NT2/D1 (cell line): ENCODE measurements at regions not wholly inside any gene's neighbourhood (a gene's known extent, or its start where the extent isn't known, plus 50 kb on each side); places are given as distances from the start of the nearest gene placed in this dataset.

Experiments used
- SUZ12 ChIP-seq: IDR thresholded peaks from 2 replicates; pipeline ENCODE4 v1.6.1; 2011; ENCODE audit not compliant: insufficient read length, insufficient read depth; ENCODE audit errors: extremely low read depth
- YY1 ChIP-seq: IDR thresholded peaks from 2 replicates; pipeline ENCODE4 v1.6.1; 2011; ENCODE audit not compliant: insufficient read length, insufficient read depth
- ZNF274 ChIP-seq: IDR thresholded peaks from 2 replicates; pipeline ENCODE4 v1.6.1; 2011; ENCODE audit warnings: mild to moderate bottlenecking, low read depth, low read length

DNA sequence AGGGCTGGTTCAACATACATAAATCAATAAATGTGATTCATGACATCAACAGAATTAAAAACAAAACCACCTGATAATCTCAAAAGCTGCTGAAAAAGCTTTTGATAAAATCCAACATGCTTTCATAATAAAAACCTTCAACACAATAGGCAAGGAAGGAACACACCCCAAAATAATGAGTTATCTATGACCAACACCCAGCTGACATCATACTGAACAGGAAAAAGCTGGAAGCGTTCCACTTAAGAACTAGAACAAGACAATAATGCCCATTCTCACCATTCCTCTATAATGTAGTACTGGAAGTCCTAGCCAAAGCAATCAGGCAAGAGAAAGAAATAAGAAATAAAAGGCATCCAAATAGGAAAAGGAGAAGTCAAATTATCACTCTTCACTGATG lies 116.2 kb upstream of the FREM2 start:
- TF ChIP-seq ZNF274 (no peak), SUZ12 (no peak), YY1 (no peak)
